K562 (cell line): ENCODE measurements at regions not wholly inside any gene's neighbourhood (a gene's known extent, or its start where the extent isn't known, plus 50 kb on each side); places are given as distances from the start of the nearest gene placed in this dataset.

Source experiments
- ARNT ChIP-seq, 2 experiments: fragments of 450-650 bp; IDR thresholded peaks; 2 replicates each; pipeline ENCODE4 v1.6.1; 2016; ENCODE audit warnings: mild to moderate bottlenecking in 1 of 2
- CEBPB ChIP-seq: fragments of 450-650 bp; IDR thresholded peaks from 2 replicates; pipeline ENCODE4 v1.6.1; 2016; ENCODE audit warnings: missing genetic modification characterization, missing compliant biosample characterization
- CTCF ChIP-seq, 3 experiments: IDR thresholded peaks in 2 of 3; conservative IDR thresholded peaks in 1 of 3; 2 replicates each; pipeline ENCODE4 v1.5.1; 2011 to 2012; ENCODE audit warnings: low read length in 3 of 3, mild to moderate bottlenecking in 3 of 3, control low read depth in 2 of 3, improper control_type of control experiment in 1 of 3, inconsistent platforms in 1 of 3, low read depth in 1 of 3, mixed read lengths in 1 of 3, moderate library complexity in 1 of 3; ENCODE audit not compliant: insufficient read depth in 2 of 3
- ESRRB ChIP-seq: fragments of 250-450 bp; sonication (Bioruptor Pico); IDR thresholded peaks from 2 replicates; pipeline ENCODE4 v1.5.0; 2020; ENCODE audit warnings: mild to moderate bottlenecking, moderate library complexity, borderline replicate concordance
- FOS ChIP-seq: IDR thresholded peaks from 3 replicates; pipeline ENCODE4 v1.6.1; 2011; ENCODE audit not compliant: insufficient read length; ENCODE audit errors: extremely low read depth
- NR2F6 ChIP-seq: fragments of 450-650 bp; formaldehyde crosslinking; IDR thresholded peaks from 2 replicates; pipeline ENCODE4 v1.4.0; 2020; ENCODE audit warnings: mild to moderate bottlenecking
- SOX6 ChIP-seq: fragments of 450-650 bp; IDR thresholded peaks from 2 replicates; pipeline ENCODE4 v1.6.1; 2014; ENCODE audit warnings: mild to moderate bottlenecking
- UBTF ChIP-seq, 2 experiments: IDR thresholded peaks; 2 replicates each; pipeline ENCODE4 v1.6.1; 2012; ENCODE audit warnings: improper control_type of control experiment in 2 of 2, low read depth in 2 of 2, low read length in 2 of 2, borderline replicate concordance in 1 of 2
- ZNF518B ChIP-seq: fragments of 250-450 bp; sonication (Bioruptor Pico); IDR thresholded peaks from 2 replicates; pipeline ENCODE4 v1.5.0; 2021; ENCODE audit warnings: mild to moderate bottlenecking, moderate library complexity
- ZNF76 ChIP-seq: fragments of 250-450 bp; sonication (Bioruptor Pico); IDR thresholded peaks from 2 replicates; pipeline ENCODE4 v1.4.0; 2020; ENCODE audit warnings: mild to moderate bottlenecking, moderate library complexity, borderline replicate concordance
- TF ChIP-seq, protein P1 (sequence below): sonication (generic); formaldehyde crosslinking; IDR thresholded peaks from 2 replicates; pipeline ENCODE4 v1.8.0; 2023; ENCODE audit warnings: missing genetic modification reagents, mild to moderate bottlenecking, borderline replicate concordance
- TF ChIP-seq, protein P2 (sequence below), 2 experiments: fragments of 150-350 bp in 1 of 2; IDR thresholded peaks; 2 replicates each; pipeline ENCODE4 v1.6.1; 2012 to 2016; ENCODE audit warnings: low read depth in 2 of 2, low read length in 2 of 2, mild to moderate bottlenecking in 1 of 2, moderate library complexity in 1 of 2

DNA sequence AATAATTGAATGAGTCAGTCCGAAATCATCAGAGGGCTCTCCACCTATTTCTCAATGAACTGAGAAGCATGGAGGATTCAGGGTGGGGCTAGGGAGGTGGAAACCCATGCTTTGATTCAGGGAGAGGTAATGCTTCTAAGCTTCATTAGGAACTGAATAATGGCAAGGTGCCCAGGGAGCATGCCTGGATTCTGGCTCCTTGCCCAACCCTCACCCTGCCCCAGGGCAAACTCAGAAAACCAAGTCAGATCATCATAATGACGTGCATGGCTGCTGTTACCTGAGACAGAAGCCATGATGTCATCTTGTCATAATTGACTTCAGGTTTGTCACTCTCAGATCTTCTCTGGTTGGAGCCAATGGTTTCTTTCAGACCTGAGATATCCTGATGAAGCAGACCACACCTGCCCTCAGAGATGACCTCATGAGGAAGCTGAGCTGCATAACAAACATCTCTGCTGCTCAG, 199.6 kb downstream of the SYK start:
- no peak for TF ChIP-seq NR2F6 (CRISPR knock-in tag)
- TF ChIP-seq ZNF518B, result no peak
- no peak for TF ChIP-seq CTCF (IDR thresholded peaks at IDR 0.05 in 2 of 3, conservative IDR thresholded peaks at IDR 0.05 in 1 of 3; ENCODE audit: insufficient read depth in 2 of 3, low read depth in 1 of 3, low read length in 3 of 3)
- TF ChIP-seq, protein P1, sequence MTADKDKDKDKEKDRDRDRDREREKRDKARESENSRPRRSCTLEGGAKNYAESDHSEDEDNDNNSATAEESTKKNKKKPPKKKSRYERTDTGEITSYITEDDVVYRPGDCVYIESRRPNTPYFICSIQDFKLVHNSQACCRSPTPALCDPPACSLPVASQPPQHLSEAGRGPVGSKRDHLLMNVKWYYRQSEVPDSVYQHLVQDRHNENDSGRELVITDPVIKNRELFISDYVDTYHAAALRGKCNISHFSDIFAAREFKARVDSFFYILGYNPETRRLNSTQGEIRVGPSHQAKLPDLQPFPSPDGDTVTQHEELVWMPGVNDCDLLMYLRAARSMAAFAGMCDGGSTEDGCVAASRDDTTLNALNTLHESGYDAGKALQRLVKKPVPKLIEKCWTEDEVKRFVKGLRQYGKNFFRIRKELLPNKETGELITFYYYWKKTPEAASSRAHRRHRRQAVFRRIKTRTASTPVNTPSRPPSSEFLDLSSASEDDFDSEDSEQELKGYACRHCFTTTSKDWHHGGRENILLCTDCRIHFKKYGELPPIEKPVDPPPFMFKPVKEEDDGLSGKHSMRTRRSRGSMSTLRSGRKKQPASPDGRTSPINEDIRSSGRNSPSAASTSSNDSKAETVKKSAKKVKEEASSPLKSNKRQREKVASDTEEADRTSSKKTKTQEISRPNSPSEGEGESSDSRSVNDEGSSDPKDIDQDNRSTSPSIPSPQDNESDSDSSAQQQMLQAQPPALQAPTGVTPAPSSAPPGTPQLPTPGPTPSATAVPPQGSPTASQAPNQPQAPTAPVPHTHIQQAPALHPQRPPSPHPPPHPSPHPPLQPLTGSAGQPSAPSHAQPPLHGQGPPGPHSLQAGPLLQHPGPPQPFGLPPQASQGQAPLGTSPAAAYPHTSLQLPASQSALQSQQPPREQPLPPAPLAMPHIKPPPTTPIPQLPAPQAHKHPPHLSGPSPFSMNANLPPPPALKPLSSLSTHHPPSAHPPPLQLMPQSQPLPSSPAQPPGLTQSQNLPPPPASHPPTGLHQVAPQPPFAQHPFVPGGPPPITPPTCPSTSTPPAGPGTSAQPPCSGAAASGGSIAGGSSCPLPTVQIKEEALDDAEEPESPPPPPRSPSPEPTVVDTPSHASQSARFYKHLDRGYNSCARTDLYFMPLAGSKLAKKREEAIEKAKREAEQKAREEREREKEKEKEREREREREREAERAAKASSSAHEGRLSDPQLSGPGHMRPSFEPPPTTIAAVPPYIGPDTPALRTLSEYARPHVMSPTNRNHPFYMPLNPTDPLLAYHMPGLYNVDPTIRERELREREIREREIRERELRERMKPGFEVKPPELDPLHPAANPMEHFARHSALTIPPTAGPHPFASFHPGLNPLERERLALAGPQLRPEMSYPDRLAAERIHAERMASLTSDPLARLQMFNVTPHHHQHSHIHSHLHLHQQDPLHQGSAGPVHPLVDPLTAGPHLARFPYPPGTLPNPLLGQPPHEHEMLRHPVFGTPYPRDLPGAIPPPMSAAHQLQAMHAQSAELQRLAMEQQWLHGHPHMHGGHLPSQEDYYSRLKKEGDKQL (CRISPR knock-in tag), result no peak
- no peak for TF ChIP-seq CEBPB (tag)
- no peak for TF ChIP-seq SOX6
- TF ChIP-seq UBTF (IDR thresholded peaks at IDR 0.05; ENCODE audit: borderline replicate concordance in 1 of 2, low read depth in 2 of 2, low read length in 2 of 2), result no peak
- TF ChIP-seq, protein P2, sequence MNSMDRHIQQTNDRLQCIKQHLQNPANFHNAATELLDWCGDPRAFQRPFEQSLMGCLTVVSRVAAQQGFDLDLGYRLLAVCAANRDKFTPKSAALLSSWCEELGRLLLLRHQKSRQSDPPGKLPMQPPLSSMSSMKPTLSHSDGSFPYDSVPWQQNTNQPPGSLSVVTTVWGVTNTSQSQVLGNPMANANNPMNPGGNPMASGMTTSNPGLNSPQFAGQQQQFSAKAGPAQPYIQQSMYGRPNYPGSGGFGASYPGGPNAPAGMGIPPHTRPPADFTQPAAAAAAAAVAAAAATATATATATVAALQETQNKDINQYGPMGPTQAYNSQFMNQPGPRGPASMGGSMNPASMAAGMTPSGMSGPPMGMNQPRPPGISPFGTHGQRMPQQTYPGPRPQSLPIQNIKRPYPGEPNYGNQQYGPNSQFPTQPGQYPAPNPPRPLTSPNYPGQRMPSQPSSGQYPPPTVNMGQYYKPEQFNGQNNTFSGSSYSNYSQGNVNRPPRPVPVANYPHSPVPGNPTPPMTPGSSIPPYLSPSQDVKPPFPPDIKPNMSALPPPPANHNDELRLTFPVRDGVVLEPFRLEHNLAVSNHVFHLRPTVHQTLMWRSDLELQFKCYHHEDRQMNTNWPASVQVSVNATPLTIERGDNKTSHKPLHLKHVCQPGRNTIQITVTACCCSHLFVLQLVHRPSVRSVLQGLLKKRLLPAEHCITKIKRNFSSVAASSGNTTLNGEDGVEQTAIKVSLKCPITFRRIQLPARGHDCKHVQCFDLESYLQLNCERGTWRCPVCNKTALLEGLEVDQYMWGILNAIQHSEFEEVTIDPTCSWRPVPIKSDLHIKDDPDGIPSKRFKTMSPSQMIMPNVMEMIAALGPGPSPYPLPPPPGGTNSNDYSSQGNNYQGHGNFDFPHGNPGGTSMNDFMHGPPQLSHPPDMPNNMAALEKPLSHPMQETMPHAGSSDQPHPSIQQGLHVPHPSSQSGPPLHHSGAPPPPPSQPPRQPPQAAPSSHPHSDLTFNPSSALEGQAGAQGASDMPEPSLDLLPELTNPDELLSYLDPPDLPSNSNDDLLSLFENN (IDR thresholded peaks at IDR 0.05; ENCODE audit: low read depth in 2 of 2, low read length in 2 of 2), result no peak
- TF ChIP-seq ARNT (IDR thresholded peaks at IDR 0.05), result no peak
- TF ChIP-seq FOS, result no peak
- no peak for TF ChIP-seq ESRRB (CRISPR knock-in tag)
- TF ChIP-seq ZNF76, result no peak
